ENCODE measurements at regions not wholly inside any gene's neighbourhood (a gene's known extent, or its start where the extent isn't known, plus 50 kb on each side); places are given as distances from the start of the nearest gene placed in this dataset.

DNA sequence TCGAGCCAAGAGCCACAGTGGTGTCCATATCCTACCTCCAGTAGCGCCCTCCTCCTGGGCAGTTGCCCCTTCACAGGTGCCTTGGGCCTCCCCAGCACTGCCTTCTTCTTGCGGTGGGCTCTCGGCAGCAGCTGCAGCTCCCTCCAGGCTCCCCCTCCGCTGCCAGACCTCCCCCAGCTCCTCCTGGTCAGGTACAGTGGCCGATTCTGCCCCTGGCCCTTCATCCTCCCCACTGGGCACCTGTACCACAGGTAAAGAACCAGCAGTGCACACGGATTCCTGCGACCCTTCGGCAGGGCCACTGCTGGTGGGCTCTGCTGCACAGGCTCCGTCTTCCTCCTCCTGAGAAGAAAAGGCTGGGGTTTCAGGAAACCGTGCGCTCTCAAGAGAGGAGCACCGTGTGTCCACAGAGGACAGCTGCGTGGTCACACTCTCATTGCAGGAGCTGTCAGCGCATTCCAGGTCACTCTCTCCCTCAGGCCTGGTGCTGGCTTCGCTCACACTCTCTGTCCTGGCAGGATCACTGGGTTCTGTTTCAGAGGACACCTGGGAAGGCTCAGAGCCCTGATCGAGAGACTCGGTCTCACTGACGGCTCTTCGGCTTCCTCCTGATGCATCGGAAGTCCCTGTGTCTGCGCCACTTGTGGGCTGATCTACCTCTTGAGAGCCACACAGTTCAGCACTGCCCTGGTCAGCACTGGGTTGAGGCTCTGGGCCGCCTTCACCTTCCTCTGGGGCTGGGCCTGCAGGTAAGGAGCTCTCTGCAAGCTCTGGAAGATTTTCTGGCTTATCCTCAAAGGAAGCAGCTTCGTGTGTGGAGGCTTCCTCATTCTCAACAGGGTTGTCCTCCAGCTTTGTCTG, 147.4 kb upstream of the STK17B start:
- no peak for DNase-seq

DNA sequence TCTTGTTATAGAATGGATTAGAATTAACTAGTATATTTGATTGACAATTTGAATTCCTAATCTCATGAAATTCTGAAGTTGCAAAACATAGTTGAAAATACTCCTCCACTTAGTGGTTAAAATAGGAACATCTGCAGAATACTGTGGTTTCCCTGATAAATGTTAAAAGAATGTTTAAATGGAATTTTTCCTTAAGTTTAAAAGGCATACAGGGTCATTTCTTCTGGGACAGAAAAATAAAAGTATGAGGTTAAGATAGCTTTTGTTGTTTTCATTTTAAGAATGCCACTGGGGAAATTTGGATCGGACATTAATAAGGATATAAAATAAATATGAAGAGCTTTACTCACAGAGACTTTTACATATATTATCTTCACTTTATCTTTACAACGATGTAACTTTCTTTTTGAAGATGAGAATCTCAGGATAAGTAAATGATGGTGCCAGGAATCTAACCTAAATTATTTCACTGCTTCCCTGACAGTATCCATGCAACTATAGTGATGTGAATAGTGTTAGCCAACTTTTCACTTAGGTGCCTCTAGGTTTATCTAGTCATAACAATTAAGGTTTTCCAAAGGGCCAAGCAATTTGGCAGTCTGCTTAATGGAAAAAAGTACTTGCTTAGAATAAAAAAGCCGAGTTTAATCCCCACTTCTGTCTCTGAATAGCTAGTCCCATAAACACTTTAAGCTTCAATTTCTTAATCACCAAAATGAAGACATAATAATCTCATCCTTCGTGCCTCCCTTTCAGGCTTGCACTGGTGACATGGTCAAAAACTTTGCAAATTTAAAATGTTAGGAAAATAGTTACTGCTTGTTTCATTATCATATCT, 151.8 kb upstream of the STK17B start:
- no peak for DNase-seq

- DNase-seq = no peak
These were observed 152.8 kb upstream of the STK17B start for GRCh38 chr2:196324211-196324610.

- DNase-seq = no peak
These were observed 156.8 kb upstream of the STK17B start for GRCh38 chr2:196328088-196328680.

DNA sequence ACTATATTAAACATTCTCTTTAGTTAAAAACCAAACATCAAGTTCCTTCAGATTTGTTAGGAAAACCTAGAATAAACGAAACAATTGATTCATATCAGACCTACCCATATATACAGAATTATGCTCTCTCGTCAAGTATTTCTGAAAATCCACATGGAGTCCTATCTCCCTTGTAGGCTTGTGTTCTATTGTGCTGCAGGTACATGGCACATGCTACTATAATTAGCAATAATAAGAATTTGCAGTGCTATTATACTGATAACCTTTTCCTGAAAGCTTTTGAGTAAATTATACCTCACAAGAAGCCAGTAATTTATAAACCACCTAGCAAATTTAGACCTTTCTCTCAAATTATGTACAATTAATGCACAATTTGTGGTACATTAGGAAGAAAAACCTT, 158.6 kb upstream of the STK17B start:
- no peak for DNase-seq

- peak; percentile 10 for DNase-seq
These were observed 159.3 kb upstream of the STK17B start for GRCh38 chr2:196330645-196331044.

- DNase-seq = no peak
These were observed 159.8 kb upstream of the STK17B start for GRCh38 chr2:196331143-196331542.

GRCh38 chr2:196331851-196332250, 160.5 kb upstream of the STK17B start:
- DNase-seq = no peak

GRCh38 chr2:196333397-196333796, 162.0 kb upstream of the STK17B start:
- no peak for DNase-seq

GRCh38 chr2:196334710-196335109, 163.3 kb upstream of the STK17B start:
- no peak for DNase-seq

DNA sequence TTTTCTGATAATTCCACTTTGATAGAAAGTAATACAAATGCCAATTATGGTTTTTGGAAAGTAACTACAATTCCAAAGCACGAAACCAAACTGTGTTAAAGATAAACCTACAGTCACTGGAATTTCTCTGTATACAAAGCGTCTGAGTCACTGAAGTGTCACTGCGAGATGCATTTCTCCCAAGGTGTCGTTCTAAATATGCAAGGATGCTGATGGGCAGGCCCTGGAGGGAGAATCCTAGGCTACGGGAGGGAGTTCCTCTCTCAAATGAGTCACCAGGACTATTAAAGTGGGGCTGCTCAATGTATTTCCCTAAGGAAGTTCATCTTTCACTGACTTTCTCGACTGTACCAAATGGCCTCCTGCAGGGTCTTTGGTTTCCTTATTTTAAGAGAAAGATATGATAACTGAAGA, 163.8 kb upstream of the STK17B start:
- no peak for DNase-seq

GRCh38 chr2:196336207-196336606, 164.8 kb upstream of the STK17B start:
- no peak for DNase-seq

- DNase-seq = no peak
These were observed 165.3 kb upstream of the STK17B start for GRCh38 chr2:196336715-196337114.

DNA sequence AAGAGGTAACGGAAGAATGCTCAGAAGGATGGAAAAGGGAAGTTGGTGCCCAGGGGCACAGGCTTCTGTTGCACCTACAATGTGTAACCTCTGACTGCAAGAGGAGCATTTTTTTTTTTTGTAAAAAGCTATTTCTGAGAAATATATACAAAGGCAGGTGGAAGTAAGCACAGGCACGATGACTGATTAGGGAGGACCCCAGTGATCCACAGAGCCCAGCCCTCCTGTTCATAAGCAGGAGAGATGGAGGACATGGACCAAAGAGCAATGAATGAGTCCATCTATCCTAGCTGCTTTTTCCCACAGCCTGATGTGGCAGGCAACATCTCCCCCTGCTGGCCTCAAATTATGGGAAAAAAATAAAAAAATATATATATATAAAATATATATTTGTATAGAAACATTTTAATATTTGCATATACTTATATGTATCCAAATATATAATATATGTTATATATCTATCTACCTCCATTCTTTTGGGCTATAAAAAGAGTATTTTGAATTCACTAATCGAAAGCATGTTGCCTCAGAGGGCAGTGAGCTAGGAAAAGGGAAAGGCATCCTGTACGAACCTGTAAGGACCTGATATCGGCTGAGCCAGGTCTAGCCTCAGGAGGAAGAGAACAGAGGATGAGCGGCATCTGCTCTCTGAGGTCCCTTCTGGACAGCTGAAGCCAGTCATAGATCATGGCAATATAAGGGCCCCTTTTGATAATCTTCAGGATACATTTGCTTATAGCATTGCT, 166.0 kb upstream of the STK17B start:
- DNase-seq = no peak

- no peak for DNase-seq
These were observed 167.1 kb upstream of the STK17B start for GRCh38 chr2:196338440-196338839.

DNA sequence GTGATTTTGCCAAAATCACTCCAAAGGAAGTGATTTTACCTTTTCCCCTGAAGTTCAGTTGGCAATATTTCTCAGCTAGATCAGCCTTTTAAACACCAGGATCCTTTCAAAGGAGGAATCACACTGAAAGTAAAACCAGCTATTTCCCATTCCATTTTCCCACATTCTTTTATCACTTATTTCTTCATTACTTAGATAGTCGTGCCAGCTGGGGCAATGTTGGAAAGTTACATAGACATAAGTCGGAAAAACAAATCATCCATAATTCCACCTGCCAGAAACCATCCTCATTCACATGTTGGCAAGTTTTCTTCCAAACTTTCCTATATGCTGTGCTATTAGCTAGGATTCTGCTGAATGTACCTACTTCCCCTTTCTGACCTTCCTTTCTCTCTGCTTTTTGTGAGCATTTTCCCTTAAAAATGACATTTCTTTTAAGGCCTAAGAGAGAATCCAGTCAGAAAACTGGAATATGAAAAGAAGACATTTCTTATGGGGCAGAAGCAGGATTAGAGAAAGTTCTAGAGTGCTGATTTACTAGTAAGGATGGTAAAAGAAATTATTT, 170.0 kb upstream of the STK17B start:
- no peak for DNase-seq

GRCh38 chr2:196344397-196344796, 173.0 kb upstream of the STK17B start:
- no peak for DNase-seq

DNA sequence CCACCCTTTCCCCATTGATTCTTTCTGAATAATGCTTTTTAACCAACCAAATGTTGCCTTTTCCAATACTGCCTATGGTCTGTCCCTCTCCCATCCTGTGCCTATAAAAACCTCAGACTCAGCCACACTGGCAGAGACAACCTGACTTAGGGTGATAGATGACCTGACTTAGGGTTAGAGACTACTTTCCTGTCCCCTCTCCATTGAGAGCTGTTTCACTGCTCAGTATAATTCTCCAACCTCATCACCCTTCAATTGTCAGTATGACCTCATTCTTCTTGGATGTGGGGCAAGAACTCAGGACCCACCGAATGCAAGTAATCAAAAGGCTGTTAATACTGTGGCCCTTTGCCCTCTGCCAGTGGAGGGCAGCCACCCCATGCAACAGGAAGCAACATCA, 182.3 kb upstream of the STK17B start:
- no peak for DNase-seq

- no peak for DNase-seq
These were observed 182.8 kb upstream of the STK17B start for GRCh38 chr2:196354186-196354585.

- DNase-seq = no peak
These were observed 185.0 kb upstream of the STK17B start for GRCh38 chr2:196356332-196356731.

- DNase-seq = no peak
These were observed 189.3 kb upstream of the STK17B start for GRCh38 chr2:196360650-196361049.

GRCh38 chr2:196361606-196362326, 190.4 kb upstream of the STK17B start:
- no peak for DNase-seq

Measured in DMS79 treated with DMSO at 0.1 percent for 48 hours (cell line).